ENCODE measurements at regions not wholly inside any gene's neighbourhood (a gene's known extent, or its start where the extent isn't known, plus 50 kb on each side); places are given as distances from the start of the nearest gene placed in this dataset.

GRCh38 chr21:27425172-27425571 lies 458.3 kb upstream of the ADAMTS5 start:
- Histone ChIP-seq H2AFZ (peak overlapping the region; percentile 82; the same call in 1 of the 2 replicates), H3K27ac (ENCODE audit: low read depth) (no peak overlapping the region)
- H3K27ac Mint-ChIP-seq = no peak overlapping the region

GRCh38 chr21:27424601-27425000 lies 457.7 kb upstream of the ADAMTS5 start:
- no peak for TF ChIP-seq CREB1 (CRISPR knock-in tag; IDR thresholded peaks at IDR 0.05; ENCODE audit: low read depth)
- no peak for TF ChIP-seq CTCF (conservative IDR thresholded peaks at IDR 0.05; ENCODE audit: low read depth in 2 of 2)
- no peak for TF ChIP-seq EZH2 (IDR thresholded peaks at IDR 0.05; ENCODE audit: low read depth, unreplicated experiment)
- TF ChIP-seq ZNF462 (CRISPR knock-in tag; IDR thresholded peaks at IDR 0.05) = no peak
- no peak for TF ChIP-seq ZNF331 (CRISPR knock-in tag; IDR thresholded peaks at IDR 0.05; ENCODE audit: low read depth)
- no peak; the same call in 2 of the 3 replicates for ATAC-seq
- Mint-ChIP-seq H3K27me3 (ENCODE audit: insufficient read depth, low read depth, poor library complexity) (peaks cover 3% of the 10 kb centered on the region), H3K27ac (peak overlapping the region; percentile 13; the same call in 1 of the 2 replicates), H3K4me3 (no peak overlapping the region), H3K4me1 (peaks cover 24% of the 10 kb centered on the region), H3K9me3 (no peaks in the 10 kb centered on the region), H3K36me3 (ENCODE audit: low read depth) (no peaks in the 10 kb centered on the region)
- peaks cover 16% of the 10 kb centered on the region for H3K4me1 ChIP-seq (ENCODE audit: insufficient read depth)
- DNase-seq (ENCODE audit: low spot score) = no peak
- H3F3A ChIP-seq (replicated peaks; ENCODE audit: low read depth) = no peaks in the 10 kb centered on the region
- H3K36me3 ChIP-seq (ENCODE audit: insufficient read depth) = no peaks in the 10 kb centered on the region
- H2AFZ ChIP-seq = no peak overlapping the region
- no peaks in the 10 kb centered on the region for H3K27me3 ChIP-seq (ENCODE audit: insufficient read depth)
- H3K27ac ChIP-seq (ENCODE audit: low read depth) = peak overlapping the region; percentile 74
- H4K20me1 ChIP-seq (replicated peaks; ENCODE audit: insufficient read depth) = no peaks in the 10 kb centered on the region
- H3K79me2 ChIP-seq (replicated peaks; ENCODE audit: insufficient read depth) = no peaks in the 10 kb centered on the region
- peaks cover 9% of the 10 kb centered on the region for H3K9me2 ChIP-seq (ENCODE audit: insufficient read depth)
- H3K4me3 ChIP-seq = no peak overlapping the region
- no peak overlapping the region for H3K4me2 ChIP-seq

More at GRCh38 chr21:27425172-27425571, 458.3 kb upstream of the ADAMTS5 start:
- H3K36me3 Mint-ChIP-seq (ENCODE audit: low read depth) = no peaks in the 10 kb centered on the region
- H3K27me3 Mint-ChIP-seq (ENCODE audit: insufficient read depth, low read depth, poor library complexity) = peaks cover 3% of the 10 kb centered on the region
- Histone ChIP-seq H4K20me1 (replicated peaks; ENCODE audit: insufficient read depth) (no peaks in the 10 kb centered on the region), H3K9me2 (ENCODE audit: insufficient read depth) (peaks cover 13% of the 10 kb centered on the region), H3K79me2 (replicated peaks; ENCODE audit: insufficient read depth) (no peaks in the 10 kb centered on the region), H3K4me1 (ENCODE audit: insufficient read depth) (peaks cover 16% of the 10 kb centered on the region), H3K4me3 (no peak overlapping the region), H3F3A (replicated peaks; ENCODE audit: low read depth) (no peaks in the 10 kb centered on the region), H3K36me3 (ENCODE audit: insufficient read depth) (no peaks in the 10 kb centered on the region), H3K27me3 (ENCODE audit: insufficient read depth) (no peaks in the 10 kb centered on the region), H3K4me2 (no peak overlapping the region)
- H3K9me3 Mint-ChIP-seq = no peaks in the 10 kb centered on the region
- no peak for TF ChIP-seq JUNB (IDR thresholded peaks at IDR 0.05; ENCODE audit: unreplicated experiment)
- peak; percentile 55 to 58 for TF ChIP-seq CTCF (conservative IDR thresholded peaks at IDR 0.05; ENCODE audit: low read depth in 2 of 2)
- no peak for TF ChIP-seq EZH2 (IDR thresholded peaks at IDR 0.05; ENCODE audit: low read depth, unreplicated experiment)
- no peak for TF ChIP-seq EZH2phosphoT487 (IDR thresholded peaks at IDR 0.05; ENCODE audit: unreplicated experiment)
- H3K4me1 Mint-ChIP-seq = peaks cover 24% of the 10 kb centered on the region
- ATAC-seq (peak; percentile 72), DNase-seq (ENCODE audit: low spot score) (peak; percentile 58)
- no peak overlapping the region for H3K4me3 Mint-ChIP-seq

Measured in GM23338 (cell line).